ENCODE measurements at regions not wholly inside any gene's neighbourhood (a gene's known extent, or its start where the extent isn't known, plus 50 kb on each side); places are given as distances from the start of the nearest gene placed in this dataset.
"Not testable (repeated sequence)": the region's sequence is repeated elsewhere in the genome, so short reads cannot be mapped to it uniquely, and the experiment has no call there.

GRCh38 chrX:45537936-45538335, 337.3 kb upstream of the DIPK2B start:
- DNase-seq, result no peak

GRCh38 chrX:45527834-45528233, 327.2 kb upstream of the DIPK2B start:
- no peak for DNase-seq

- no peak for DNase-seq
These were observed 324.1 kb upstream of the DIPK2B start for GRCh38 chrX:45524805-45525204.

- DNase-seq, result no peak
These were observed 323.6 kb upstream of the DIPK2B start for GRCh38 chrX:45524296-45524695.

GRCh38 chrX:45518552-45518951, 317.9 kb upstream of the DIPK2B start:
- no peak for DNase-seq

- no peak for DNase-seq
These were observed 316.7 kb upstream of the DIPK2B start for GRCh38 chrX:45517090-45517973.

GRCh38 chrX:45515262-45516215, 314.9 kb upstream of the DIPK2B start:
- DNase-seq, result peak; percentile 8

GRCh38 chrX:45513042-45513441, 312.4 kb upstream of the DIPK2B start:
- no peak for DNase-seq

- DNase-seq, result no peak
These were observed 307.8 kb upstream of the DIPK2B start for GRCh38 chrX:45508454-45508853.

- no peak for DNase-seq
These were observed 305.6 kb upstream of the DIPK2B start for GRCh38 chrX:45506149-45506730.

- DNase-seq, result no peak
These were observed 304.5 kb upstream of the DIPK2B start for GRCh38 chrX:45505214-45505613.

GRCh38 chrX:45503787-45504362, 303.2 kb upstream of the DIPK2B start:
- DNase-seq, result not testable (repeated sequence)

- no peak for DNase-seq
These were observed 301.7 kb upstream of the DIPK2B start for GRCh38 chrX:45502396-45502795.

GRCh38 chrX:45497290-45497689, 296.6 kb upstream of the DIPK2B start:
- no peak for DNase-seq

GRCh38 chrX:45485719-45486118, 285.0 kb upstream of the DIPK2B start:
- no peak for DNase-seq

GRCh38 chrX:45479835-45480422, 279.3 kb upstream of the DIPK2B start:
- DNase-seq, result no peak

- DNase-seq, result no peak
These were observed 278.6 kb upstream of the DIPK2B start for GRCh38 chrX:45479196-45479834.

GRCh38 chrX:45472968-45473367, 272.3 kb upstream of the DIPK2B start:
- no peak for DNase-seq

GRCh38 chrX:45467537-45467936, 266.9 kb upstream of the DIPK2B start:
- not testable (repeated sequence) for DNase-seq

GRCh38 chrX:45455732-45456131, 255.1 kb upstream of the DIPK2B start:
- not testable (repeated sequence) for DNase-seq

GRCh38 chrX:45454290-45454689, 253.6 kb upstream of the DIPK2B start:
- DNase-seq, result no peak

- no peak for DNase-seq
These were observed 249.3 kb upstream of the DIPK2B start for GRCh38 chrX:45449982-45450381.

Measured in T-helper 9 cell (primary cell).